GM19351 (cell line): ENCODE measurements at regions not wholly inside any gene's neighbourhood (a gene's known extent, or its start where the extent isn't known, plus 50 kb on each side); places are given as distances from the start of the nearest gene placed in this dataset.
"Not testable (repeated sequence)": the region's sequence is repeated elsewhere in the genome, so short reads cannot be mapped to it uniquely, and the experiment has no call there.

Experiments used
- ATAC-seq: cut with Tn5 transposase; IDR thresholded peaks from one replicate; pipeline ENCODE4 v1.9.1; 2021; ENCODE audit warnings: mild to moderate bottlenecking, moderate library complexity; ENCODE audit not compliant: unreplicated experiment

- no peak for ATAC-seq
Measured at GRCh38 chr11:116387641-116388040, 385.1 kb downstream of the BUD13 start.

- no peak for ATAC-seq
Measured at GRCh38 chr11:116386118-116386699, 386.6 kb downstream of the BUD13 start.

DNA sequence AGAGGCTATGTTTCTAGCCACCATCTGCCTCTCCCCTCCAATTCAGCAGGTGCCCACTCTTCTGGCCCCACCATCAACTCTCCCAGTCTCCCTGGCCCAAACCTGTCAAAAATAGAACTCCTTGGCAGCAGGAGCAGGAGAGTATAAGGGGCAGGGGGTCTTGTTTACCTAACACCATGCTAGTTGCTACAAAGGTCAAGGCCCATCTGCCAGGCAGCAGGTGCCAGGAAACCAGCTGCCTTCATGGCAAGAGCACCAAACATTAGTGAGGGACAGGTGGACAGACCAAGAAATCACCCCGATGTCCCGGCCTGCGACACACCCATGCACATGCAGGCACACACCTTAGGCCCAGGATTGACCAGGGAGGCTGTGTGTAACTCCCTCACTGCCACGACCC lies 387.9 kb downstream of the BUD13 start:
- ATAC-seq = no peak

GRCh38 chr11:116384407-116384806 lies 388.4 kb downstream of the BUD13 start:
- no peak for ATAC-seq

DNA sequence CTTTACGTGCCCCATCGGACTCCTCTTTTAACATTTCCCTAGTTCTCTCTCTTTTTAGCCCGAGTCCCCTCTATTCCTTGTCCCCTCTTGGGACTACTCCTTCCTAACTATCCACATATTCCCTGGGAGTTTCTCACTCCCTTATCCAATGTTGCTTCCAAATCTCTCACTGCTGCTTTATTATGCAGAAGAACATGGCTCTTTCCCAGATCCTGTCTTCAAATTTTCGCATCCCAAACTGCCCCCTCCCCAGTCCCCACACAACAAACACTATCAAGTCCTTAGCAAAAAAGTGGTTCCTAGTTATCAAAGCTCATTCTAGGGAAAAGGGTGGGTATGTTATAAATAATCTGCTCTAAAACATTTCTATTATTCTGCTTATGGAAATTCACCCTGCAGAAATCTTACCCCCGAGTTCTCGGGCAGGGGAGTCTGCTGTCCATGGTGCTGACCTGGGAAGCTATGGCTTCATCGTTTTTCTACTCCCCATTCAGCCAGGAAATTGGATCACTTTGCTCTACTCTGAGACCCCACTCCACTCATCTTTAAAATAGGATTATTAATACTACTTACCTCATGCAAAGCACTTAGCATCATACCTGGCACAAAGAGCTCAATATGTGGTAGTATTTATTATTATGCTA lies 393.5 kb downstream of the BUD13 start:
- ATAC-seq = no peak

GRCh38 chr11:116376547-116376946 lies 396.2 kb downstream of the BUD13 start:
- no peak for ATAC-seq

DNA sequence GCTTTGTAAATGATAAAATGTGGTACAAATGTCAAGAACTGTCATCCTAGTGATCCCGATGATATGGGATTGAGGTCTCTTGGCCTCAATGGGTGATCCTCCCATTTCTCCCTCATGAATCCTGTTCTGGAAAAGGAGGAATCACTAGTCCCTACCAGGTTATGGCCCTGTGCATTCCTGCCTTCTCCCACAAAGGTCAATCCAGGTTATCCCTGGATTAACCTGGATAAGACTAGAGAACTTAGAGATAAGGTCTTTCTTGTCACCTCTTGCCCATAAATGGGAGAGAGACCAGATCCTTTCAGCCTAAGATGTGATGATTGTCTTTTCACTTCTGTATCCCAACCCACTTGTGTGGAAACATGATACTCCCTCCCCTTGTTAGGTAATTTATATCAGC lies 396.7 kb downstream of the BUD13 start:
- ATAC-seq = no peak

- no peak for ATAC-seq
Measured at GRCh38 chr11:116375221-116375620, 397.6 kb downstream of the BUD13 start.

DNA sequence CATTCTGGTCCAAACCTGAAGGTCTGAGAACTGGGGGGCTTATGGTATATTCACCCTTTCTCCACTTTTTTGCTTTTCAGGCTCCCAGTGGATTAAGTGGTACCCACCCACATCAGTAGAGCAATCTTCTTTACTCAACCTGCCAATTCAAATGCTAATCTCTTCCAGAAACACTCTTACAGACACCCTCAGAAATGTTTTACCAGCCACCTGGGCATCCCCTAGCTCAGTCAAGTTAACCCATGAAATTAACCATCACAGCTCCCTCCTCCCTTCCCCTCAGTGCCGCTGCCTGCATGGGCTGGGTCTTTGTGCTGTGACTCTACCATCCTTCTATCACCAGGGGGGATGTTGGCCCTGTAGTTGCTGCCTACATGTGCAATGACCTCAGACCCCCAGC lies 398.7 kb downstream of the BUD13 start:
- no peak for ATAC-seq

DNA sequence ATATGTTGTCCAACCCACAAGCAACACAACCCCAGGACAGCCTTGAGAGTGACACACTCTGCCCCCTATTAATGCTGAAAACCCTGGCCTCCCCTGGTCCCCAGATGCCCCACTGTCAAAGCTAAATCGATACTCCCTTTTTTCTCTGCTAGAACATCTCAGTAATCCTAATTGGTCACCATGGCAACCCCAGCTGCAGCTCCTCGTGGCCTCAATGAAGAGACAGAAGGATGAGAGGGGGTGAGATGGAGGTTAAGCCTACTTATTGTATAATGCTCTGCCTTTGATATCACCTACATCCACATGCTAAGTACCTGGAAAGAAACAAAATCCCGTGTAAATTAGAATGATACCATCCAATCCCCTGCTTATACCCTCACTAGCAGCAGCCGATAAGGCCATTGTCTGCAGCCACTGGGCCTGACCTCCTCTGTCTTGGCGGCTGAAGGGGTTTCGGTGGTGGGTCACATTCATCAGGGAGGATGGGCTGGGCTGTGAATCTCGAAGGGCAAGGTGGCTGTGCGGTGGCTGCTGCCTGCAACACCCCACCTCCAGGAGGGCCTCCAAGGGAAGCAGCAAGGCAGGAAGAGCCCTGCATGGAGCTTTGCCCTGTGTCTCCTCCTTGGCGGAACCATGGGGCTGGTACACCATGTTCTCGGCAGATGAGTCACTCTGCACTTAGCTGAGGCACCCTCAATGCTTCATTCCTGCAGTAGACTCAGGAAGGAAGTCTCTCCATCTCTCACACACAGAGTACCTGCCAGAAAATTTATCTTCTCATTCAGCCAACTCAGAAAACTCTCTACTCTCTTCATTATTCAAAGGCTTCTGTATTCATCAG lies 399.5 kb downstream of the BUD13 start:
- ATAC-seq = no peak

DNA sequence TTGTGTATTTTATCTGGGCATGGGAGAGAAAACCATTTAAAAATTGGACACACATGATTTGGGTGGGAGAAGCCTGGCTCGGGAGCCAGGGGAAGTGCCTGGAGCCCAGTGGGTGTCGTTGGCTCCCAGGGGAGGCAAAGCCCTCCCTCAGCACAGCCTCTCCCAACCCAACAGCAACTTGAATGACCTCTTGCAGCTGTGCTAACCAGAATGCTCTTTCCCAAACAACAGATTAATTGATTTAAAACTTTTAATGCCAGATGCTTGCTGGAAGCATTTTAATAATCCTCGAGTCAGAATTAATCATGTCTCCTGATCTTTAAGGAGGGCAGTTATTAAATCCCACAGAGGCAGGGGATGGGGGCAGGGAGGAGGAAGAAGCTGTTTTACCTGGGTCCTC lies 401.6 kb downstream of the BUD13 start:
- ATAC-seq = no peak

DNA sequence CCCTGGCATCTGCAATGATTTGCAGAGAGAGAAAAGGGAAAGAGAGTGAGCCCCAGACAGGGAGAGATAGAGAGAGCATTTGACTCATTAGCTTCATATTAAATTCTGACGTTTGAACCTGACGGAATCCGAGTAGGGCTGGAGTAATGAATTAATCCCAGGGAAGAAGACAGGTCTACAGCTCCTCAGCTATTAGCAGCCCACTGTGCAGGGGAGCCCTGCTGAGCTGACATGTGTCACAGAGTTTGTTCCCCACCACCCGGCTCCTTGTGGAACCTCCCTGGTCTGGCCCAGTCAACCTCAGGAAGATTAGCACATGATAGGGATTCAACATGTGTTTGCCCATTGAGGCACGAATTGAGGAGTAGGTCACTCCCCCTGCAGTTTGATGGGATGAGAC lies 404.0 kb downstream of the BUD13 start:
- no peak for ATAC-seq

DNA sequence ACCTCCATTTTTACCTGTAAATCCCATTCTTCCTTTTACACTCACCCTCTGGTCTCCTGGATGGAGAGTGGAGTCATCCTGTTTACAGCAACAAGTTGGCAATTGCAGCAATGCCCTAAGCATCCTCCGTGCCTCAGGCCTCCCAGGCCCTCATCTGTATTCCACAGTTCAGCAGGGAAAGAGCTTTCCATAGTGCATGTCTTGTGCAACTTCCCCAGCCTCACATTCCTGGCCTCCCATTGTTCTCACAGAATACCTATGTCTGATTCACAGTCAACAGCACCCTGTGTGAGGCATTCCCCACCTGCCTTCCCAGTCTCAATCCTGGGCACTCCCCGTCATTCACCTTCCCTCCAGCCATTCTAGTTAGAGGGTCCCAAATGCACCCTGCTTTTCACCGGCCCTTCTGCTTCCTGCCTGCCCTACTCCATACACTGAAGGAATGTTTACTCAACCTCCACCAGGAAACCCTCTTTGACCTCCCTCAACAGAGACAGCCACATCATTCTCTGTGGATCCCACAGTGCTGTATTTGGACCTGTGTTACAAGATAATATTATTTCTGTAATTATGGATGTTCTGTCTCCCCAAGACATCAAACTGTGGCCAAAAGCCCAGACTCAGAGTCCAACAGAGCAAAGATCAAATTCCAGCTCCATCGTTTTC lies 405.7 kb downstream of the BUD13 start:
- no peak for ATAC-seq

GRCh38 chr11:116366451-116366850 lies 406.3 kb downstream of the BUD13 start:
- ATAC-seq = no peak

DNA sequence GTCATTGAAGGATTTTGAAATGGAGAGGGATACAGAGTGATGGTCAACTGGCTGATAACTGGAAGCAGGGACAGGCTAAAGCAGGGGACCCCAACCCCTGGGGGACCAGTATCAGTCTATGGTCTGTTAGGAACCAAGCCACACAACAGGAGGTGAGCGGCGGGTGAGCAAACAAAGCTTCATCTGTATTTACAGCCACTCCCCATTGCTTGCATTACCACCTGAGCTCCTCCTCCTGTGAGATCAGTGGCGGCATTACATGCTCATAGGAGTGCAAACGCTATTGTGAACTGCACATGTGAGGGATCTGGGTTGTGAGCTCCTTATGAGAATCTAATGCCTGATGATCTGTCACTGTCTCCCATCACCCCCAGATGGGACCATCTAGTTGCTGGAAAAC lies 407.9 kb downstream of the BUD13 start:
- ATAC-seq = not testable (repeated sequence)

DNA sequence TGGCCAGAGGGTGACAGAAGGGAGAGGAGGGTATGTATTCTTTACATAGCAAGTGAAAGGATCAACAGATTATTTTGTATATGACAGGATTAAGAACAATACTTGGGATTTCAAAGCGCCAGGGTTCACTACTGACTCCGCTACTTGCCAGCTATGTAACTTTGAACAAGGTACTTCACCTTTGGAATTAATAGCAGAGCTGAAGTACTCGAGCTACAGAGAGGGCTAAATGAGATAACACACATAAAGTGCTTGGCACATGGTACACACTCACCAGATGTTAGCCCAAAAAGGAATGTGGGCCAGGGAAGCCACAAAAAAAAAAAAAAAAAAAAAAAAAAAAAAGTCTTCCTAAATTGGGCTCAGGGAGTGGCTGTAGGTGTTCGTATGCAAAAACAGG lies 408.4 kb downstream of the BUD13 start:
- ATAC-seq = no peak

- no peak for ATAC-seq
Measured at GRCh38 chr11:116360221-116360941, 412.4 kb downstream of the BUD13 start.

- ATAC-seq = no peak
Measured at GRCh38 chr11:116357784-116358544, 414.8 kb downstream of the BUD13 start.

- no peak for ATAC-seq
Measured at GRCh38 chr11:116356451-116356850, 416.3 kb downstream of the BUD13 start.

DNA sequence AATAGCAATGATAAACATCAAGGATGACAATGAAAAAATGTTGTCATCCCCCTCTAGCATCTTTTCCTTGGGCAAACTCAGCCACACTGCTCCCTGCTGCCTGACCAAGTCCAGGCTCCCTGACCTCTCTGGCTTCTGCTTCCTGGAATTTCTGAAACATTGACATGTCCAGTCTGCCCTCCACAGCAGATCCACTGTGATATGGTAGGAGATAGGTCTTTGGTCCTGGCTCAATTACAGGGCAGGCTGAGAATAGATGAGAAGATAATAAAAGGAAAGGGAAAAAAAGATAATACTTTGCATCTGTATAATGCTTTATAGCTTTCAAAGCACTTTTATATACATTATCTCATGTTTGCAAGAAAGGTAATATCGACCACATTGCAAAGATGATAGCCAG lies 417.7 kb downstream of the BUD13 start:
- ATAC-seq = no peak
